ENCODE measurements at regions not wholly inside any gene's neighbourhood (a gene's known extent, or its start where the extent isn't known, plus 50 kb on each side); places are given as distances from the start of the nearest gene placed in this dataset.

- no peak for DNase-seq (ENCODE audit: insufficient read length, low spot score)
- FAIRE-seq = no peak
Observed at GRCh38 chr21:31471865-31472264, 127.8 kb upstream of the TIAM1 start.

GRCh38 chr21:31470896-31471694 lies 127.0 kb upstream of the TIAM1 start:
- FAIRE-seq (no peak), DNase-seq (ENCODE audit: insufficient read length, low spot score) (no peak)

- FAIRE-seq (no peak), DNase-seq (ENCODE audit: insufficient read length, low spot score) (no peak)
Observed at GRCh38 chr21:31460980-31461379, 116.9 kb upstream of the TIAM1 start.

GRCh38 chr21:31459457-31459856 lies 115.4 kb upstream of the TIAM1 start:
- FAIRE-seq (no peak), DNase-seq (ENCODE audit: insufficient read length, low spot score) (no peak)

- DNase-seq (ENCODE audit: insufficient read length, low spot score) (peak; percentile 15), FAIRE-seq (peak; percentile 16)
Observed at GRCh38 chr21:31457675-31458074, 113.6 kb upstream of the TIAM1 start.

- DNase-seq (ENCODE audit: insufficient read length, low spot score) = no peak
- no peak for FAIRE-seq
Observed at GRCh38 chr21:31456201-31456600, 112.1 kb upstream of the TIAM1 start.

GRCh38 chr21:31455506-31455905 lies 111.4 kb upstream of the TIAM1 start:
- DNase-seq (ENCODE audit: insufficient read length, low spot score) (no peak), FAIRE-seq (no peak)

- DNase-seq (ENCODE audit: insufficient read length, low spot score) = no peak
- no peak for FAIRE-seq
Observed at GRCh38 chr21:31450980-31451379, 106.9 kb upstream of the TIAM1 start.

- FAIRE-seq (no peak), DNase-seq (ENCODE audit: insufficient read length, low spot score) (no peak)
Observed at GRCh38 chr21:31449921-31450535, 106.0 kb upstream of the TIAM1 start.

- FAIRE-seq = no peak
- no peak for DNase-seq (ENCODE audit: insufficient read length, low spot score)
Observed at GRCh38 chr21:31448496-31448895, 104.4 kb upstream of the TIAM1 start.

- peak; percentile 24 for DNase-seq (ENCODE audit: insufficient read length, low spot score)
- no peak for FAIRE-seq
Observed at GRCh38 chr21:31447505-31447904, 103.4 kb upstream of the TIAM1 start.

- FAIRE-seq = peak; percentile 51
- no peak for DNase-seq (ENCODE audit: insufficient read length, low spot score)
Observed at GRCh38 chr21:31446226-31446855, 102.3 kb upstream of the TIAM1 start.

GRCh38 chr21:31445137-31445536 lies 101.1 kb upstream of the TIAM1 start:
- FAIRE-seq = no peak
- DNase-seq (ENCODE audit: insufficient read length, low spot score) = no peak

- no peak for DNase-seq (ENCODE audit: insufficient read length, low spot score)
- no peak for FAIRE-seq
Observed at GRCh38 chr21:31443736-31444521, 99.9 kb upstream of the TIAM1 start.

GRCh38 chr21:31442339-31442738 lies 98.3 kb upstream of the TIAM1 start:
- no peak for DNase-seq (ENCODE audit: insufficient read length, low spot score)
- no peak for FAIRE-seq

GRCh38 chr21:31429506-31429905 lies 85.4 kb upstream of the TIAM1 start:
- no peak for DNase-seq (ENCODE audit: insufficient read length, low spot score)
- no peak for FAIRE-seq

- DNase-seq (ENCODE audit: insufficient read length, low spot score) (no peak), FAIRE-seq (no peak)
Observed at GRCh38 chr21:31426235-31426797, 82.3 kb upstream of the TIAM1 start.

GRCh38 chr21:31425138-31425537 lies 81.1 kb upstream of the TIAM1 start:
- DNase-seq (ENCODE audit: insufficient read length, low spot score) (no peak), FAIRE-seq (no peak)

GRCh38 chr21:31424058-31424457 lies 80.0 kb upstream of the TIAM1 start:
- no peak for DNase-seq (ENCODE audit: insufficient read length, low spot score)

GRCh38 chr21:31420988-31421387 lies 76.9 kb upstream of the TIAM1 start:
- DNase-seq (ENCODE audit: insufficient read length, low spot score) = no peak
- no peak for FAIRE-seq

More at GRCh38 chr21:31424058-31424457, 80.0 kb upstream of the TIAM1 start:
- FAIRE-seq = no peak

GRCh38 chr21:31420354-31420753 lies 76.3 kb upstream of the TIAM1 start:
- no peak for FAIRE-seq
- DNase-seq (ENCODE audit: insufficient read length, low spot score) = no peak
